ENCODE measurements at regions not wholly inside any gene's neighbourhood (a gene's known extent, or its start where the extent isn't known, plus 50 kb on each side); places are given as distances from the start of the nearest gene placed in this dataset.

DNA sequence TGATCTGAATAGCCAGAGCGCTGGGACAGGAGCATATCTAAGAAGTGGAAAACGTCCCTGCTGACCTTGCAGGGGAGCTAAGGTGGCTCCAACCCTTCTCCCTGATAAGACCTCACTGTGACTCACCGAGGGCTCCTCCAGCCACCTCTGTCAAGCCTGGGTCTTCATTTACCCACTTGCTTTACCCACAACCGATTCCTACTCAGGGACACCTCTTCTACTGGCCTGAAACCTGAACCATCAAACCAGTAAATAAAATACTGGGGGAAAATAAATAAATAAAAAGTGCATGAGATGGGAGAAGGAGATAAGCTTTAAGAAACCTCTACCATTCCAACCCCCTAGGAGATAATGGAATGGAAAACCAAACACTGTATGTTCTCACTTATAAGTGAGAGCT is 80.2 kb upstream of the ALOX12 start:
- TF ChIP-seq, protein P1, sequence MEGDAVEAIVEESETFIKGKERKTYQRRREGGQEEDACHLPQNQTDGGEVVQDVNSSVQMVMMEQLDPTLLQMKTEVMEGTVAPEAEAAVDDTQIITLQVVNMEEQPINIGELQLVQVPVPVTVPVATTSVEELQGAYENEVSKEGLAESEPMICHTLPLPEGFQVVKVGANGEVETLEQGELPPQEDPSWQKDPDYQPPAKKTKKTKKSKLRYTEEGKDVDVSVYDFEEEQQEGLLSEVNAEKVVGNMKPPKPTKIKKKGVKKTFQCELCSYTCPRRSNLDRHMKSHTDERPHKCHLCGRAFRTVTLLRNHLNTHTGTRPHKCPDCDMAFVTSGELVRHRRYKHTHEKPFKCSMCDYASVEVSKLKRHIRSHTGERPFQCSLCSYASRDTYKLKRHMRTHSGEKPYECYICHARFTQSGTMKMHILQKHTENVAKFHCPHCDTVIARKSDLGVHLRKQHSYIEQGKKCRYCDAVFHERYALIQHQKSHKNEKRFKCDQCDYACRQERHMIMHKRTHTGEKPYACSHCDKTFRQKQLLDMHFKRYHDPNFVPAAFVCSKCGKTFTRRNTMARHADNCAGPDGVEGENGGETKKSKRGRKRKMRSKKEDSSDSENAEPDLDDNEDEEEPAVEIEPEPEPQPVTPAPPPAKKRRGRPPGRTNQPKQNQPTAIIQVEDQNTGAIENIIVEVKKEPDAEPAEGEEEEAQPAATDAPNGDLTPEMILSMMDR (IDR thresholded peaks at IDR 0.05) = no peak
- no peak for TF ChIP-seq POLR2A (IDR thresholded peaks at IDR 0.05)
- Histone ChIP-seq H3K9me3 (no peaks in the 10 kb centered on the region), H3K4me1 (peaks cover 0 to 9% of the 10 kb centered on the region in 2 donors), H3K4me3 (replicated peaks in 1 of 3) (no peak overlapping the region), H3K36me3 (no peaks in the 10 kb centered on the region), H3K27ac (no peak overlapping the region), H3K27me3 (no peaks in the 10 kb centered on the region)
- intact Hi-C loops (cut with DNase I) = no loop called here
- DNase-seq = no peak
- WGBS, 2 donors = 79 to 90% methylated on average over 4 of the region's 4 CpGs

- no peak for DNase-seq
- H3K27me3 ChIP-seq = no peaks in the 10 kb centered on the region
- no peak overlapping the region for H3K27ac ChIP-seq
- no peaks in the 10 kb centered on the region for H3K9me3 ChIP-seq
- intact Hi-C loops (cut with DNase I) = no loop called here
- H3K4me1 ChIP-seq = peaks cover 0 to 2% of the 10 kb centered on the region in 2 donors
- WGBS, 2 donors = 60 to 78% methylated on average over 6 of the region's 6 CpGs
- H3K4me3 ChIP-seq (replicated peaks in 1 of 3) = no peak overlapping the region
- no peaks in the 10 kb centered on the region for H3K36me3 ChIP-seq
- TF ChIP-seq, protein P1 (IDR thresholded peaks at IDR 0.05) = no peak
Measured at GRCh38 chr17:6919158-6919557, 76.7 kb upstream of the ALOX12 start.

- DNase-seq = no peak
- WGBS, 2 donors = 89% methylated on average over 8 of the region's 8 CpGs
- Histone ChIP-seq H3K4me1 (no peaks in the 10 kb centered on the region), H3K4me3 (replicated peaks in 1 of 3) (no peak overlapping the region), H3K27ac (no peak overlapping the region), H3K27me3 (no peaks in the 10 kb centered on the region), H3K36me3 (no peaks in the 10 kb centered on the region), H3K9me3 (no peaks in the 10 kb centered on the region)
- intact Hi-C loops (cut with DNase I) = no loop called here
- TF ChIP-seq POLR2A (IDR thresholded peaks at IDR 0.05) = no peak
- TF ChIP-seq, protein P1 (IDR thresholded peaks at IDR 0.05) = no peak
Measured at GRCh38 chr17:6923385-6923784, 72.5 kb upstream of the ALOX12 start.

DNA sequence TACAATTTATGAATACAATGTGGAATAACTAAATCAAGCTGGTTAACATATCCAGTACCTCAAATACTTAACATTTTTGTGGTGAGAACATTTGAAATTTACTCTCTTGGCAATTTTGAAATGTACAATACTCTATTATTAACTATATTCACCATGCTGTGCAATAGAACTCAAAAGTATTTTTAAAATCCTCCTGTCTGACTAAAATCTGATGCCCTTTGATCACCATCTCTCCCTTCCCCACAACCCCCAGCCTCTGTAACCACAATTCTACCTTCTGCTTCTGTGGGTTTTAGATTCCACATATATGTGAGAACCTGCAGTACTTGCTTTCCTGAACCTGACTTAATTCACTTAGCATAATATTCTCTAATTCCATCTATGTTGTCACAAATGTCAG is 71.6 kb upstream of the ALOX12 start:
- intact Hi-C loops (cut with DNase I) = no loop called here
- Histone ChIP-seq H3K27ac (no peak overlapping the region), H3K4me3 (replicated peaks in 1 of 3) (no peak overlapping the region), H3K36me3 (no peaks in the 10 kb centered on the region), H3K9me3 (no peaks in the 10 kb centered on the region), H3K4me1 (no peaks in the 10 kb centered on the region), H3K27me3 (no peaks in the 10 kb centered on the region)
- no peak for DNase-seq
- TF ChIP-seq POLR2A (IDR thresholded peaks at IDR 0.05) = no peak
- TF ChIP-seq, protein P1 (IDR thresholded peaks at IDR 0.05) = no peak

DNA sequence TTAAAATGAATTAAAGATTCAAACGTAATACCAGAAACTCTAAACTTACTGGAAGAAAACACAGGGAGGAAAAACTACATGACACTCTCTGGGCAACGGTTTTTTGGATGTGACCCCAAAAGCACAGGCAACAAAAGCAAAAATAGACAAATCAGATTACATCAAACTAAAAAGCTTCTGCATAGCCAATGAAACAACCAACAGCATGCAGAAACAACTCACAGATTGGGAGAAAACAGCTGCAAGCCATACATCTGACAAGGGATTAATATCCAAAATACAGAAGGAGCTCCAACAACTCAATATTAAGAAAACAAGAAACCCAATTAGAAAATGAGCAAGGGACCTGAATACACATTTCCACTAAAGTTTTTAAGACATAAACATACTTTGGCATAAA is 69.2 kb upstream of the ALOX12 start:
- WGBS, 2 donors = 68 to 86% methylated on average over 2 of the region's 2 CpGs
- DNase-seq = no peak
- Histone ChIP-seq H3K4me1 (no peaks in the 10 kb centered on the region), H3K9me3 (no peaks in the 10 kb centered on the region), H3K27ac (no peak overlapping the region), H3K36me3 (no peaks in the 10 kb centered on the region), H3K27me3 (no peaks in the 10 kb centered on the region), H3K4me3 (replicated peaks in 1 of 3) (no peak overlapping the region)
- intact Hi-C loops (cut with DNase I) = no loop called here
- no peak for TF ChIP-seq POLR2A (IDR thresholded peaks at IDR 0.05)
- TF ChIP-seq, protein P1 (IDR thresholded peaks at IDR 0.05) = no peak
